Dermis blood vessel endothelial cell (primary cell): ENCODE measurements at regions not wholly inside any gene's neighbourhood (a gene's known extent, or its start where the extent isn't known, plus 50 kb on each side); places are given as distances from the start of the nearest gene placed in this dataset.
A peak's percentile ranks its signal among the peaks of the same experiment; 100 is the strongest.
"Not testable (repeated sequence)": the region's sequence is repeated elsewhere in the genome, so short reads cannot be mapped to it uniquely, and the experiment has no call there.

Experiments
- DNase-seq: peaks from one replicate; pipeline ENCODE4 v3.0.0; 2010

GRCh38 chr1:185460723-185461122 is 143.7 kb upstream of the IVNS1ABP start:
- not testable (repeated sequence) for DNase-seq

- no peak for DNase-seq
Observed at GRCh38 chr1:185459141-185459540, 142.1 kb upstream of the IVNS1ABP start.

- DNase-seq = no peak
Observed at GRCh38 chr1:185458670-185459069, 141.6 kb upstream of the IVNS1ABP start.

- DNase-seq = peak; percentile 49
Observed at GRCh38 chr1:185453496-185454192, 136.6 kb upstream of the IVNS1ABP start.

GRCh38 chr1:185450917-185451316 is 133.9 kb upstream of the IVNS1ABP start:
- no peak for DNase-seq

- no peak for DNase-seq
Observed at GRCh38 chr1:185450060-185450788, 133.2 kb upstream of the IVNS1ABP start.

GRCh38 chr1:185449378-185450059 is 132.5 kb upstream of the IVNS1ABP start:
- no peak for DNase-seq

GRCh38 chr1:185448591-185449186 is 131.6 kb upstream of the IVNS1ABP start:
- no peak for DNase-seq

- DNase-seq = no peak
Observed at GRCh38 chr1:185446131-185446530, 129.1 kb upstream of the IVNS1ABP start.

GRCh38 chr1:185445594-185445993 is 128.6 kb upstream of the IVNS1ABP start:
- no peak for DNase-seq

- no peak for DNase-seq
Observed at GRCh38 chr1:185444676-185445075, 127.6 kb upstream of the IVNS1ABP start.

GRCh38 chr1:185442050-185442449 is 125.0 kb upstream of the IVNS1ABP start:
- no peak for DNase-seq

- DNase-seq = peak; percentile 47
Observed at GRCh38 chr1:185441605-185442004, 124.6 kb upstream of the IVNS1ABP start.

- DNase-seq = peak; percentile 20
Observed at GRCh38 chr1:185440877-185441276, 123.8 kb upstream of the IVNS1ABP start.

- peak; percentile 74 for DNase-seq
Observed at GRCh38 chr1:185439727-185440415, 122.8 kb upstream of the IVNS1ABP start.

GRCh38 chr1:185438936-185439335 is 121.9 kb upstream of the IVNS1ABP start:
- DNase-seq = no peak

GRCh38 chr1:185435696-185436379 is 118.8 kb upstream of the IVNS1ABP start:
- DNase-seq = no peak

- no peak for DNase-seq
Observed at GRCh38 chr1:185434721-185435120, 117.7 kb upstream of the IVNS1ABP start.

GRCh38 chr1:185433667-185434066 is 116.6 kb upstream of the IVNS1ABP start:
- DNase-seq = no peak

- DNase-seq = no peak
Observed at GRCh38 chr1:185432948-185433347, 115.9 kb upstream of the IVNS1ABP start.

GRCh38 chr1:185431612-185432011 is 114.6 kb upstream of the IVNS1ABP start:
- DNase-seq = no peak

- DNase-seq = not testable (repeated sequence)
Observed at GRCh38 chr1:185429668-185430067, 112.6 kb upstream of the IVNS1ABP start.
